ENCODE measurements at regions not wholly inside any gene's neighbourhood (a gene's known extent, or its start where the extent isn't known, plus 50 kb on each side); places are given as distances from the start of the nearest gene placed in this dataset.

DNA sequence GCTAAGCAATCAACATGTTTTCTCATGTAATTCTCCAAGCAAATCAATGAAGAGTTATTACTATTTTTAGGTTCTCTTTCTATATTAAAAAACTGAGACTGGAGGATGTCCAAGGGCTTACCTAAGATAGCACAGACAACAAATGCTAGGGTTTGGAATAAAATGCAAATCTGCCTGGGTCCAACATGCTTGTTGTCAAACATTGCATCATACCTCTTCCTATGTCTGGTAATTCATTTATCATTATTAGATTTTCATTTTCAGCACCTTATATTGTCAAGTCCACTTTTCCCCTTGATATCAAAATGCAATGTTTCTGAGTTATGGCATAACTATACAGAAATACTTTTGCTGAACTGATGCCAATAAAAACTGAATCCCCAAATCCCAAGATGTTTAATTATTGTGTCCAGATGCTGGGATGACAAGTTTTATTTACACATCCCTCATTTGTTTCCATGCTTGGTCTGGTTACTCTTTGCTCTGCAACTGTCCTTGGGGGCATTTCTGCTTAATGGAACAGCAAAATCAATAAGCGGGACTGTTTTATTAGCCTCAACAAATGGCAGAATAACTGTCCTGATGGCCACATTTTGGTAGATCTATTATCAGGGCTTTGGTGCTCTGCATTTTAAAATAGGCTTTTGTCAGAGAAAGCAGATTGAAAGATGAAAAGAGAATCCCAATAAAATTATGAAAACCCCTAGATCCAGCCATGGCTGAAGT, 86.0 kb downstream of the C11orf87 start:
- TF ChIP-seq, protein P1, sequence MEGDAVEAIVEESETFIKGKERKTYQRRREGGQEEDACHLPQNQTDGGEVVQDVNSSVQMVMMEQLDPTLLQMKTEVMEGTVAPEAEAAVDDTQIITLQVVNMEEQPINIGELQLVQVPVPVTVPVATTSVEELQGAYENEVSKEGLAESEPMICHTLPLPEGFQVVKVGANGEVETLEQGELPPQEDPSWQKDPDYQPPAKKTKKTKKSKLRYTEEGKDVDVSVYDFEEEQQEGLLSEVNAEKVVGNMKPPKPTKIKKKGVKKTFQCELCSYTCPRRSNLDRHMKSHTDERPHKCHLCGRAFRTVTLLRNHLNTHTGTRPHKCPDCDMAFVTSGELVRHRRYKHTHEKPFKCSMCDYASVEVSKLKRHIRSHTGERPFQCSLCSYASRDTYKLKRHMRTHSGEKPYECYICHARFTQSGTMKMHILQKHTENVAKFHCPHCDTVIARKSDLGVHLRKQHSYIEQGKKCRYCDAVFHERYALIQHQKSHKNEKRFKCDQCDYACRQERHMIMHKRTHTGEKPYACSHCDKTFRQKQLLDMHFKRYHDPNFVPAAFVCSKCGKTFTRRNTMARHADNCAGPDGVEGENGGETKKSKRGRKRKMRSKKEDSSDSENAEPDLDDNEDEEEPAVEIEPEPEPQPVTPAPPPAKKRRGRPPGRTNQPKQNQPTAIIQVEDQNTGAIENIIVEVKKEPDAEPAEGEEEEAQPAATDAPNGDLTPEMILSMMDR (IDR thresholded peaks at IDR 0.05): no peak
- Histone ChIP-seq H3K9me3 (no peaks in the 10 kb centered on the region), H3K27ac (no peak overlapping the region), H3K9ac (ENCODE audit: low read depth in 2 of 2, low read length in 2 of 2) (no peak overlapping the region), H3K27me3 (no peaks in the 10 kb centered on the region), H3K4me3 (no peak overlapping the region), H3K4me1 (no peaks in the 10 kb centered on the region), H3K36me3 (no peaks in the 10 kb centered on the region)
- no peak for DNase-seq
- intact Hi-C loops (cut with DNase I): no loop called here

DNA sequence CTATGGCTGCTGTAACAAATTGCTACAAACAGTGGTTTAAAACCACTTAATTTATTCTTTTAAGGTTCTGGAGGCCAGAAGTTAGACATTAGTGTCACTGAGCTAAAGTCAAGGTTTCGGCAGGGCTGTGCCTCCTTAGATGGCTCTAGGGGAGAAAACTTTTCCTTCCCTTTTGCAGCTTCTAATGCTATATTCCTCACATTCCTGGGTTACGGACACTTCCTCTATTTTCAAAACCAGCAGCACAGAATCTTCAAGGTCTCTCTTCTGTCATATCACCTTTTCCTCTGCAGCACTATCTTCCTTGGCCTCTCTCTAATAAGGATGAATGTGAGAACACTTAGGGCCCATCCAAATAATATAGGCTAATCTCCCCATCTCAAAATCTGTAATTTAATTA, 87.0 kb downstream of the C11orf87 start:
- H3K27ac ChIP-seq: no peak overlapping the region
- H3K27me3 ChIP-seq: no peaks in the 10 kb centered on the region
- TF ChIP-seq, protein P1 (IDR thresholded peaks at IDR 0.05): no peak
- no peaks in the 10 kb centered on the region for H3K4me1 ChIP-seq
- H3K9ac ChIP-seq (ENCODE audit: low read depth in 2 of 2, low read length in 2 of 2): no peak overlapping the region
- no peak for DNase-seq
- no peak overlapping the region for H3K4me3 ChIP-seq
- no peaks in the 10 kb centered on the region for H3K9me3 ChIP-seq
- intact Hi-C loops (cut with DNase I): no loop called here
- no peaks in the 10 kb centered on the region for H3K36me3 ChIP-seq

DNA sequence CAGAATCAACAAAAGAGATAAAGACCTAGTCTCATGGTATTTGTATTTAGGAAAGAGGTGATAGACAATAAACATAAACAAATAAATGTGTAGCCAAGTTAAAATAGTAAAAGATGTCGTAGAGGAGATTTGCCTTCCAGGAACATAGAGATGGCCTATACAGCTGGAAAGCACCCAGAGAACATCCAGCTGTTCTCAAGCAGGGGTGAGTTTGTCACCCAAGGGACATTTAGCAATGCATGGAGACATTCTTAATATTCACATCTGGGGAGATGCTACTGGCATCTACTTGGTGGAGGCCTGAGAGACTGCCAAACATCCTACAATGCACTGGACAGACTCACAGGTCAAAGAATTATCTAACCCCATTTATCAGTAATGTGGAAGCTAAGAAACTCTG, 88.3 kb downstream of the C11orf87 start:
- intact Hi-C loops (cut with DNase I): loop anchor here (2.0 kb wide), 1 partner anchor 28 kb away; no protein-coding TSS in a partner anchor
- DNase-seq: no peak
- Histone ChIP-seq H3K27ac (no peak overlapping the region), H3K9ac (ENCODE audit: low read depth in 2 of 2, low read length in 2 of 2) (no peak overlapping the region), H3K27me3 (no peaks in the 10 kb centered on the region), H3K4me3 (no peak overlapping the region), H3K9me3 (no peaks in the 10 kb centered on the region), H3K4me1 (no peaks in the 10 kb centered on the region), H3K36me3 (no peaks in the 10 kb centered on the region)
- TF ChIP-seq, protein P1 (IDR thresholded peaks at IDR 0.05): no peak

DNA sequence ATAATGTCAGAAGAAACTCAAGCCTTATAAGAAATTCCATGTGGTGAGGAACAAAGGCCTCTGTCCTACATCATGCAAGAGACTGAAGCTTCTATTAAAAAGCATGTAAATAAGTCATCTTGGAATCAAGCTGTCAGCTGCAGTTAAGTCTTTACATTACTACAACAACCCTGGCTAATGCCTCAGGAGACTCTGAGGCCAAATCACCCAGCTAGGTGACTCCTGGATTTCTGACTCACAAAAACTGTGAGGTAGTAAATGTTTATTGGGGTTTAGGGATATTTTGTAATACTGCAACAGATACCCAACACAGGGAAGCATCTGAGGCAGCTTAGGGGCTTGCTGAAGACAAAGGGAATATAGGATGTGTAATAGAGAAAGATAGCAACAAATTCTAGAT, 89.6 kb downstream of the C11orf87 start:
- no peak for DNase-seq
- H3K9me3 ChIP-seq: no peaks in the 10 kb centered on the region
- H3K4me1 ChIP-seq: no peaks in the 10 kb centered on the region
- intact Hi-C loops (cut with DNase I): loop anchor here (2.0 kb wide), 1 partner anchor 29 kb away; no protein-coding TSS in a partner anchor
- H3K4me3 ChIP-seq: no peak overlapping the region
- TF ChIP-seq, protein P1 (IDR thresholded peaks at IDR 0.05): no peak
- H3K36me3 ChIP-seq: no peaks in the 10 kb centered on the region
- H3K9ac ChIP-seq (ENCODE audit: low read depth in 2 of 2, low read length in 2 of 2): no peak overlapping the region
- H3K27me3 ChIP-seq: no peaks in the 10 kb centered on the region
- H3K27ac ChIP-seq: no peak overlapping the region

DNA sequence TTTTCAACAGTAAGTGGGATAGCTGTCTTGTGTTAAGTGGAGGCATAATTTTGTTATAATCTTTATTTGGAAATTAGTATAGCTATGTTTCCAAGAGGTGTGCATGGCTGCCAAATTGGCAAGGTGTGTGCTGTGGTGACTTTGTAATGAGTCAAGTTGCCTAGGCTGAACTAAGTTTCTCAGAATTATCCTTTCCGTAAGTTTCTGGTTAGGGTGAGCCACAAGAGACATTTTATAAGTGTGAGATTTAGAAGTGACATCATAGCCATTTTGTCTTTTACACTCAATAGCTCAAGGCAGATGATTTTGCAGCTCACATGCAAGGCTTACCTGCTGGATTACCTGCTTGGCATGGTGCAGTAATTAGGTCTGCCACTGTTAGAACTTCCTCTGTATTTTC, 90.3 kb downstream of the C11orf87 start:
- Histone ChIP-seq H3K27me3 (no peaks in the 10 kb centered on the region), H3K9me3 (no peaks in the 10 kb centered on the region), H3K4me1 (no peaks in the 10 kb centered on the region), H3K27ac (no peak overlapping the region), H3K9ac (ENCODE audit: low read depth in 2 of 2, low read length in 2 of 2) (no peak overlapping the region), H3K36me3 (no peaks in the 10 kb centered on the region), H3K4me3 (no peak overlapping the region)
- TF ChIP-seq, protein P1 (IDR thresholded peaks at IDR 0.05): no peak
- no peak for DNase-seq
- intact Hi-C loops (cut with DNase I): no loop called here
